GM19468 (cell line): ENCODE measurements at regions not wholly inside any gene's neighbourhood (a gene's known extent, or its start where the extent isn't known, plus 50 kb on each side); places are given as distances from the start of the nearest gene placed in this dataset.
"Not testable (repeated sequence)": the region's sequence is repeated elsewhere in the genome, so short reads cannot be mapped to it uniquely, and the experiment has no call there.

Source experiments
- ATAC-seq: cut with Tn5 transposase; IDR thresholded peaks from one replicate; pipeline ENCODE4 v1.9.1; 2021; ENCODE audit warnings: mild to moderate bottlenecking, moderate library complexity, moderate number of reproducible peaks; ENCODE audit not compliant: unreplicated experiment; ENCODE audit errors: extremely low read depth

DNA sequence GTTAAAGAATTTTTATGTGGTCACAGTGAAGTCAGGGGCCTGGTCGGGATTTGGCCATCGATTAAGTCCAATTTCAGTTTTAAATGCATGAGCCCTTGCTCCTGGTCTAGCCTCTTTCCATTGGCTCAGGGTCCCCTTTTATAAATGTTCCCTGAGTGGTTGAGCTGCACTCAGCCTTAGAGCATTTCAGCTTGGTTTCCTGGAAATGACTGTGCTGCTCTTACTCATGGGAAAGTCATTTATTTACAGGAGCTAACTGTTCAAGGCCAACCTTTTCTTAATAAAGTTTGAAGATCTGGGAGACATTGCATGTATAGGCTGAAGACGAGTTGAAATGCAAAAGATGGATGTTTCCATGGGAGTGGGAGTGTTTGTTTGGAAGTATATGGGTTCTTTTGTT, 98.8 kb upstream of the CLNK start:
- no peak for ATAC-seq

GRCh38 chr4:10781805-10782204, 97.2 kb upstream of the CLNK start:
- ATAC-seq, result no peak

GRCh38 chr4:10780803-10781202, 96.2 kb upstream of the CLNK start:
- not testable (repeated sequence) for ATAC-seq

GRCh38 chr4:10775132-10775531, 90.6 kb upstream of the CLNK start:
- not testable (repeated sequence) for ATAC-seq

GRCh38 chr4:10773656-10774055, 89.1 kb upstream of the CLNK start:
- no peak for ATAC-seq

DNA sequence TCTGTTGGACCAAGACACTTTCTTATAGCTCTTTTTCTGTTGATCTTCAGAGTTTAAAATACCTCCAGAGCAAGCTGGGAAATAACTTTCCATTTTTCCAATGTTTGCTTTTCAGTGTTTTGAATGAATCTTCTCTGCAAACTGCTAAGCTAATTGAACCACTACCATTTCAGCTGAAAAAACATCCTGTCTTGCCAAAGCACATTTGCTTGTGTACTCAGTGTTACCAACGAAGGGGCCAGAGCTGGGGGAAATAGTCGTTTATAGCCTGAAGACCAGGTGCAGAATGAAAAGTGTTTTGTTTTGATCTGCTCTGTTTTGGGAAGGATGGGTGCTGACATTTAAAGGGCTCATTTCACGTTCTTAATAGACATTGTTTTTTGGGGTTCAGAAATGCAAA, 88.4 kb upstream of the CLNK start:
- no peak for ATAC-seq

- no peak for ATAC-seq
Measured at GRCh38 chr4:10765386-10765785, 80.8 kb upstream of the CLNK start.

DNA sequence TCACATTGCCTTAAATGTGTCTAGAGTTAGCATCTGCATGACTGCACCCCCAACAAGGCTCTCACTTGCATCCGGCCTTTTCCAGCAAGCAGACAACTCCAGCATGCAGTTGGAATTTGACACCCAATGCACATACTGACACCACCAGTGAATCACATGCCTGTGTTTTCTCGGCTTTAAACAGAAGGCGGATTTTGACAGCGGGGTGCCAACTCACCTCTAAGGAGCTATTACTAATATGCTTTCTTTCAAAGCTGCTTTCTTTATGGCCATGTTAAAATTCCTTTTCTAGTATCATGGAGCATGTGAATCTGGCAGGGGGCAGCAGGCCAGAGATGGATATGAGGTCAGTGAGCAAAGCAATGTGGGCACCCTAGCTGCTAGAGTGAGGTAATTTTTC, 78.0 kb upstream of the CLNK start:
- no peak for ATAC-seq

DNA sequence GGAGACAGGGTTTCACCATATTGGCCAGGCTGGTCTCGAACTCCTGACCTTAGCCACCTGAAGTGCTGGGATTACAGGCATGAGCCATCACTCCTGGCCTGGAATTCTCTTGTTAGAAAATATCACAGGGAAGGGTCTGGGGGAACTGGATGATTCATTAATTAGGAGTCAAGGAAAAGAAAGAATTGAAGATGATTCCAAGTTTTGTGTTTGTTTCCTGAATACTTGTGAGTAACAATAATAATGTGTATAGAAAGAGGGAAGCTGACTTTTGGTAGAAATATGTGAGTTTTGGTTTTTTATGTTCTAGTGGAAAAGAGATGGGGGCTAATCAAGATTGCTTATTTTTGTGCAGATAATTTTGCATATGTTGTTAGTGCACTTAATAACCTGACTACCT, 77.3 kb upstream of the CLNK start:
- ATAC-seq, result no peak

DNA sequence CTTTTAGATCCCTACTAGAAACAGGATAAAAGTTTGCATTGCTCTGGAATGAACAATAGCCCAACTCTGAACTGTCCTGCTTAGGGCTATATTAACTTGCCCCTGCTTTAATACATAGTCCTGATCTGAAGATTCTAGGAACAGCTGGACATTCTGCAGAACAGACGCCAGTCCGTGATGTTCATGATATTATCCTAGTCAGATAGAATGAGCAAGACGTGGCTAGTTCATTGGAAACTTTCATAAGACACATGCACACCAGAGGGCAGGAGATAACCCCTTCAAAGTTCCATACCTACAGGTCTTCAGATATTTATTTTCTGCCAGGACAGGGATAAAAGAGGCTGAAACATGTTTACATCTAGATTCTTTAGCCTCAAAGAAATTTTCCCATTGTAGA, 75.5 kb upstream of the CLNK start:
- ATAC-seq, result no peak

GRCh38 chr4:10758906-10759305, 74.3 kb upstream of the CLNK start:
- no peak for ATAC-seq

DNA sequence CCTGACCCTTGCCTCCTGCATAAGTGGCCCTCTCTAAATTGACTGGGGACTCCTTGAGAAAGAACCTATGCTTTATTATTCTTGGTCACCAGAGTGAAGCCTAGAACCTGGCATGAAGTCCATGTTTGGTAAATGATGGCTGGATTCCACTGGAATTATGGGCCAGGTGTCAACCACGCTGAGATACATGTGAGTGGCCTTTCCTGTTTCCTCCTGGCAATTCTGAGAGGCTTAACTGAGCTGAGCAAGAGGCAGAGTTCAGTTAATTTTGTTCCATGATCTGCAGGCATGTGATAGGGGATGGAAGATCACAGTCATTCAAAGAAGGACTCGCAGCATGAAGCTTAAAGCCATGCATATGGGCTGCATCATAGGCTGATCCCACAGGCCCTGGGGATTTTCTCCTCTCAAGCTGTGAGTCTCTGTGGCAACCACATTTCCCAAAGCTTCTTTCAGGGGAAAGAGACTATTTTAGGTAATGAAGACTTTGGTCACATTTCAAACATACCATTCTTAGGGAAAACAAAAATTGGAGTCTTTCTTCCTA, 69.4 kb upstream of the CLNK start:
- ATAC-seq, result no peak

DNA sequence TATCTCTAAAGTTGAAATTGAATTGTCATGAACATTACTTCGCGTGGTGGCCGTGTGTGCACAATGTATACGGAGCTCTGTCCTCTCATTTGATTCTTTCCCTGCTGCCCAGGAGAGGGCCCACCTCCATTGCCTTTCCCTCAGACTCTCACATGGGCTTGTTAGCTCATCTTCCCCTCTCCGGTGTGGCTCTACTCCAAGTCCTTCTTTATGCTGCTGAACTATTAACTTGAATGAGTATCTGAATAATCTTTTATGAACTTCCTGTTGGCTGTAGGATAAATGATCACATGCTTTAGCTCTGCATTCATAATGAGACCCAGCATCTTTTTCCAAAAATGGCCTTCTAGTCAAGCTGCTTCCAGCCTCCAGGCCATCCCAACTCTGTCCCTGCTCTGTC, 68.8 kb upstream of the CLNK start:
- ATAC-seq, result no peak

GRCh38 chr4:10750714-10751113, 66.1 kb upstream of the CLNK start:
- no peak for ATAC-seq

DNA sequence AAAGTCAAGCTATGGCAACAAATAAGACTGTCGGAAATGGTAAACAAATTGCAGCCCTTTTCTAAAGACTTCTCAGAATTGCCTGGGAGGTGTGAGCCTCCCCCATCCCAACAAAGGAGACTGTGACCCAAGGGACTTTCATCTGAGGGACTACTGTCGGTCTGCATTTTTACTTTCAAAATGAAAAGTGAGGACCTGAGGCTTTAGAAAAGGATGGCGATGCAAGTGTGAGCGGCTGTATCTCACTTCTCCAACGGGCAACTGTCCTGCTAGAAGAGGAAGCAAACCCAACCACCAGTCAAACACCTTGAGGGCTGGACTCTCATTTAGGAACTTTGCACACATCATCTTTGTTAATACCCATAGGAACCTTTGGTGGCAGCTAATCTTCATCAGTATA, 62.6 kb upstream of the CLNK start:
- no peak for ATAC-seq

DNA sequence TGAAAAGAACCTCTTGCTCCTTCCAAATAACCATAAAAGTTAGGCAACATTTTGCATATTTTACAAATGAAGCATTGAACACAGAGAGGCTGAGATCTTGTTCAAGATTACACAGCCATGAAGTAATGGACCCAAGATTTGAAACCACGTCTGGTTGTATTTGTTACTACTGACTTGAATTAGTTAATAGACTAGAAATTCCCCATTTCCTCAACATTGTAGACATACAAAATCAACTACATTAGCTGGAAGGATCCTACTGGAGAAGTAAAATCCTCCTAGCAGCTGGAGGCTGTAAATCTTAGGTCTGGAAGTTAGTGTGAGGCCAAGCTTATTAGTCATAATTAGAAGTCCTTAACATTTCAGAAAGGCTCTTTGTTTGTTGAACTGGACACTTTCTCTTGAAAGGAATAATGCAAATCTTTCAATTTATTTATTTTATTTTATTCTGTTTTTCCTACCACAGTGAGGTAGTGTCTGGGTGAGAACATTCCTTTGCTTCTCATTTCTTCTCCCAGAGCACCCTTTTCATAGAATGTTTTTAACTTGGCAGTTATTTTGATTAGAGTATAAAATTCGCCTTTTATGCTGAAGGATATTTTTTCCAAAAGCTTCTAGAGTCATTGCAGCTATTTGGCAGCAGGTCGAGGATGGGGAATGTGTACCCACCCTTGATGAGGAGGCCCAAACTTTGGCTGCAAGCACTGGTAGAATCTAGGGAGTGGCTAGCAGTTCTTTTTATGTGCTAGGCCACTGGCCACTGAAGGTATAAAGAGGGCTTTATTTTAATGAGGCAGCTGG, 62.0 kb upstream of the CLNK start:
- ATAC-seq, result no peak

- peak; percentile 15 for ATAC-seq
Measured at GRCh38 chr4:10743357-10743756, 58.8 kb upstream of the CLNK start.

DNA sequence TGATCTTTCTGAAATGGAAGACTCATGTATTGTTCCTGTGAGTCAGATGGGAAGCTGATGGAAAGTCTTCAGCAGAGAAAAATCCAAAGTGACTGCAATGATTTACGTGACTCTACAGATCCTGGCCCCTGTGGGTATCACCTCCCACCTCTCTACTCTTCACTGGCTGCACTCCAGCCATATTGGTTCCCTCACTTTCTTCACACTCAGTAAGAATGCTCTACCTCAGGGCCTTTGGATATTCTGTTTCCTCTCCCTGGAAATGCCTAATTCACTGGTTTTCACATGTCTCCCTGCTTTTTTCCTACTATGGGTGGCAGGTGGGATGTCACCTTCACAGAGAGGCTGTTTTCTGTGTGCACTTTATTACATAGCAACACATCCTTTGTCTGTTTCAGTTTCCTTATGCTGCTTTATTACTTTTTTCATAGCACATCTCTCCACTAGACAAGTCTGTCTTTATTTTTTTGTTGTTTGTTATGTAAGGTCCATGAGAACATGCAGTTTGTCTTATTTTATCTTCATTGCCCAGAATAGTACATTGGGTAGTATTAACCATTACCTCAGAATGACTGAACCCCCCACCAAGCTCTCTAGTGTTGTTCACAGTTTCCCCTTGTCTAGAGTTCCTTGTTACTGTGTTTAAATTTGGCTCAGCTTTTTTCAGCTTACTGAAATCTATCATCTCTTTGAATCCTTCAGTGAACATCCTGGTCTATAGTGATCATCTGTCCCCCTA, 57.6 kb upstream of the CLNK start:
- ATAC-seq, result peak; percentile 40

GRCh38 chr4:10740891-10741620, 56.5 kb upstream of the CLNK start:
- ATAC-seq, result no peak

DNA sequence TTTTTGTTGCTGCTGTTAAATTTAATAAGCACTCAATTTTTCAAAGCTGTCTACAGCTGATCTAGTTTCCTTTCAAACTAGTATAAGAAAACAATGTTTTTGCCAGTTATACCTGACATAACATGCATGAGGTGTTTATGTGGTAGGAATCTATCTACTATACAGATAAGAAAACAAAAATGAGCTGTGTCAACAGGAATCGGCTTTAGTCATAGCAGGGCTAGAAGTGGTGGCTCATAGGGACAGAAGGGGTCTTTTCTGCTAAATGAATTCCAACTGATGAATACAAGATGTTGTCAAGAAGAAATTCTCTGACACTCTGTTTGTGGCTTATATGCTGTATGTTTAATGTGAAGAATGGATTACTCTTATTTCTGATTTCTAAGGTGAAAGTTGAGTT, 55.7 kb upstream of the CLNK start:
- no peak for ATAC-seq
